PC-9 (cell line): ENCODE measurements at regions not wholly inside any gene's neighbourhood (a gene's known extent, or its start where the extent isn't known, plus 50 kb on each side); places are given as distances from the start of the nearest gene placed in this dataset.

Experiments
- BruUV-seq: library from RNA; stranded (reverse); fragments of 400-500 nt; replicated peaks from 2 replicates; lab custom pipeline; 2021; lab: Mats Ljungman, UMichigan
- CTCF ChIA-PET: fragments of 300-600 bp; sonication (Branson Sonifier 250); formaldehyde crosslinking; loops from one replicate; lab custom pipeline; 2022; ENCODE audit warnings: antibody characterized with exemption; lab: Charles Lee
- POLR2A ChIA-PET: fragments of 300-600 bp; sonication (Branson Sonifier 250); formaldehyde crosslinking; loops from one replicate; lab custom pipeline; 2022; ENCODE audit warnings: antibody characterized with exemption; ENCODE audit not compliant: unreplicated experiment; lab: Charles Lee
- DNase-seq, 2 experiments: peaks; one replicate each; pipeline versions ENCODE4 v3.0.0 to v3.0.0-alpha.2; 2015 to 2022; ENCODE audit warnings: mixed read lengths in 1 of 2
- H2AFZ ChIP-seq: fragments of 200-600 bp; sonication (generic); 2 replicates; pipeline ENCODE4 v1.8.1; 2017; ENCODE audit warnings: antibody characterized with exemption
- H3F3A ChIP-seq: fragments of 200-600 bp; sonication (generic); 2 replicates; pipeline ENCODE4 v1.8.1; 2017; ENCODE audit warnings: antibody characterized with exemption, mild to moderate bottlenecking, low read depth; ENCODE audit not compliant: insufficient read depth
- H3K27ac ChIP-seq: fragments of 200-600 bp; sonication (generic); 2 replicates; pipeline ENCODE4 v1.6.1; 2016; ENCODE audit warnings: mixed run types
- H3K27me3 ChIP-seq: fragments of 200-600 bp; sonication (generic); 2 replicates; pipeline ENCODE4 v1.6.1; 2016; ENCODE audit warnings: low read depth, mixed run types; ENCODE audit not compliant: insufficient read depth
- H3K36me3 ChIP-seq: fragments of 200-600 bp; sonication (generic); 2 replicates; pipeline ENCODE4 v1.6.1; 2016; ENCODE audit warnings: low read depth, mixed run types
- H3K4me1 ChIP-seq: fragments of 200-600 bp; sonication (generic); replicated peaks from 2 replicates; pipeline ENCODE4 v1.6.1; 2016; ENCODE audit warnings: mixed run types; ENCODE audit not compliant: insufficient read depth
- H3K4me2 ChIP-seq: fragments of 200-600 bp; sonication (generic); 2 replicates; pipeline ENCODE4 v1.6.1; 2017; ENCODE audit warnings: mixed run types
- H3K4me3 ChIP-seq: fragments of 200-600 bp; sonication (generic); 2 replicates; pipeline ENCODE4 v1.6.1; 2016; ENCODE audit warnings: mixed run types
- H3K79me2 ChIP-seq: fragments of 200-600 bp; sonication (generic); 2 replicates; pipeline ENCODE4 v1.6.1; 2017; ENCODE audit warnings: low read depth, mixed run types
- H3K9me2 ChIP-seq: fragments of 200-600 bp; sonication (generic); 2 replicates; pipeline ENCODE4 v1.8.1; 2017; ENCODE audit warnings: mild to moderate bottlenecking; ENCODE audit not compliant: insufficient read depth
- H3K9me3 ChIP-seq: fragments of 200-600 bp; sonication (generic); 2 replicates; pipeline ENCODE4 v1.8.1; 2016; ENCODE audit warnings: low read depth; ENCODE audit not compliant: insufficient read depth
- H4K20me1 ChIP-seq: fragments of 200-600 bp; sonication (generic); 2 replicates; pipeline ENCODE4 v1.8.1; 2017; ENCODE audit not compliant: insufficient read depth
- EZH2 ChIP-seq: fragments of 200-600 bp; sonication (generic); IDR thresholded peaks from 2 replicates; pipeline ENCODE4 v1.8.0; 2017; ENCODE audit warnings: antibody characterized with exemption, low read depth
- intact Hi-C: fragments of 100-400 bp; cut with micrococcal nuclease; formaldehyde crosslinking; loops from one replicate; pipeline ENCODE4 v1.10.0; 2022; ENCODE audit not compliant: unreplicated experiment
- TF ChIP-seq, protein P1 (sequence below): fragments of 200-600 bp; sonication (generic); conservative IDR thresholded peaks from 2 replicates; pipeline ENCODE4 v1.6.1; 2017; ENCODE audit warnings: mixed run types, antibody characterized with exemption, mild to moderate bottlenecking, moderate library complexity

DNA sequence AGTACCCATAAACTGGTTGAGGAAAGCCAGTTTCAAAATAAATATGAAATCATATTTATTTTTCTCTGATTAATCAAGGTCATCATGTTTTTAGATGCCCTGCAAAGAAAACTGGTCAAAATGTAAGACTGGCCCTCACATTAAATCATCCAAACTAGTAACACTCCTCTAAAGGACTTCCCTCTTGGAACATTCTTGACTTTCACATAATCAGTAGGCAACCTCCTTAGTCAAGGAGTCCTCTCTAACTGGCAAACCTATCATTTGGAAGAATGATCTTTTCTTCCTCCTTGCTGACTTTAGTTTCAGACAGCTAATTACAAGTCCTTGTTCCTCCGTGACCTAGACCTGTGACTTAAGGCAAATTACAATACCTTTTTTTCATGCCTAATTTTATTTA is 82.5 kb upstream of the DCBLD2 start:
- H3K36me3 ChIP-seq, result 0 out of 2 replicates have a peak, but pooled peaks cover 2% of the 10 kb centered on the region
- H2AFZ ChIP-seq, result no peak overlapping the region
- ChIA-PET POLR2A (no interaction called here), CTCF (interaction anchor here (0.7 kb wide), 1 partner anchor 166 kb away, joined by 4 read pairs; no protein-coding TSS in a partner anchor)
- DNase-seq, result no peak
- intact Hi-C loops, result loop anchor here (2.0 kb wide), 2 partner anchors 83 to 167 kb away; partner anchors contain the start of gene DCBLD2
- no peak overlapping the region for H3K27ac ChIP-seq
- no peak overlapping the region for H3K4me2 ChIP-seq
- no peaks in the 10 kb centered on the region for H3K79me2 ChIP-seq
- no peaks in the 10 kb centered on the region for H3K27me3 ChIP-seq
- H3K9me3 ChIP-seq, result peaks cover 5% of the 10 kb centered on the region
- no peaks in the 10 kb centered on the region for H3K9me2 ChIP-seq
- no peak for TF ChIP-seq EZH2
- TF ChIP-seq, protein P1, sequence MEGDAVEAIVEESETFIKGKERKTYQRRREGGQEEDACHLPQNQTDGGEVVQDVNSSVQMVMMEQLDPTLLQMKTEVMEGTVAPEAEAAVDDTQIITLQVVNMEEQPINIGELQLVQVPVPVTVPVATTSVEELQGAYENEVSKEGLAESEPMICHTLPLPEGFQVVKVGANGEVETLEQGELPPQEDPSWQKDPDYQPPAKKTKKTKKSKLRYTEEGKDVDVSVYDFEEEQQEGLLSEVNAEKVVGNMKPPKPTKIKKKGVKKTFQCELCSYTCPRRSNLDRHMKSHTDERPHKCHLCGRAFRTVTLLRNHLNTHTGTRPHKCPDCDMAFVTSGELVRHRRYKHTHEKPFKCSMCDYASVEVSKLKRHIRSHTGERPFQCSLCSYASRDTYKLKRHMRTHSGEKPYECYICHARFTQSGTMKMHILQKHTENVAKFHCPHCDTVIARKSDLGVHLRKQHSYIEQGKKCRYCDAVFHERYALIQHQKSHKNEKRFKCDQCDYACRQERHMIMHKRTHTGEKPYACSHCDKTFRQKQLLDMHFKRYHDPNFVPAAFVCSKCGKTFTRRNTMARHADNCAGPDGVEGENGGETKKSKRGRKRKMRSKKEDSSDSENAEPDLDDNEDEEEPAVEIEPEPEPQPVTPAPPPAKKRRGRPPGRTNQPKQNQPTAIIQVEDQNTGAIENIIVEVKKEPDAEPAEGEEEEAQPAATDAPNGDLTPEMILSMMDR, result no peak
- H3F3A ChIP-seq, result no peaks in the 10 kb centered on the region
- H3K4me1 ChIP-seq, result peaks cover 16% of the 10 kb centered on the region
- H4K20me1 ChIP-seq, result no peaks in the 10 kb centered on the region
- no peak overlapping the region for H3K4me3 ChIP-seq
- BruUV-seq, result no TSS peak

DNA sequence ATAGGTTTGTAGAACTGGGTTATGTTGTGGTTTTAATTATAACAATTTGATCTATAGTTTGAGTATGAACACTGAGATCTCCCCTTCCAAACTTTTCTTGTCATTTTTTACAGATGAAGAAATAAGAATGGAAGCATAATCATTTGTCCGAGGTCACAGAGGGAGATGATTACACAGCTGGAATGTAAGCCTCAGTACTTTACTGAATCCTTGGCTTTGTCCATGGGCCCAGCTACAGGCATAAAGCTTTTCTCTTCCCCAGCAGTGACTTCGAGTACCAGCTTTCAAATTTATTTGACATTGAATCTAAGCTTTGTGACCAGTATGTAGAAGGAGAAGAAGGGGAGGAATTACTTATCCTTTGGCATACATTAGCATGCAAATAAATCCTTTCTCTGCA is 80.9 kb upstream of the DCBLD2 start:
- Histone ChIP-seq H3K27ac (no peak overlapping the region), H3K4me1 (peaks cover 31% of the 10 kb centered on the region), H3K4me2 (no peak overlapping the region), H3K36me3 (0 out of 2 replicates have a peak, but pooled peaks cover 2% of the 10 kb centered on the region), H3K9me3 (peaks cover 20% of the 10 kb centered on the region), H4K20me1 (no peaks in the 10 kb centered on the region), H3K4me3 (no peak overlapping the region), H3K9me2 (no peaks in the 10 kb centered on the region), H3K79me2 (no peaks in the 10 kb centered on the region), H3K27me3 (no peaks in the 10 kb centered on the region), H3F3A (peaks cover 11% of the 10 kb centered on the region; the same call in 1 of the 2 replicates), H2AFZ (no peak overlapping the region)
- ChIA-PET POLR2A (no interaction called here), CTCF (interaction anchor here (0.6 kb wide), 1 partner anchor 327 kb away, joined by 6 read pairs; no protein-coding TSS in a partner anchor)
- TF ChIP-seq, protein P1, result no peak
- no peak for TF ChIP-seq EZH2
- intact Hi-C loops, result no loop called here
- no peak for DNase-seq
- BruUV-seq, result no TSS peak

DNA sequence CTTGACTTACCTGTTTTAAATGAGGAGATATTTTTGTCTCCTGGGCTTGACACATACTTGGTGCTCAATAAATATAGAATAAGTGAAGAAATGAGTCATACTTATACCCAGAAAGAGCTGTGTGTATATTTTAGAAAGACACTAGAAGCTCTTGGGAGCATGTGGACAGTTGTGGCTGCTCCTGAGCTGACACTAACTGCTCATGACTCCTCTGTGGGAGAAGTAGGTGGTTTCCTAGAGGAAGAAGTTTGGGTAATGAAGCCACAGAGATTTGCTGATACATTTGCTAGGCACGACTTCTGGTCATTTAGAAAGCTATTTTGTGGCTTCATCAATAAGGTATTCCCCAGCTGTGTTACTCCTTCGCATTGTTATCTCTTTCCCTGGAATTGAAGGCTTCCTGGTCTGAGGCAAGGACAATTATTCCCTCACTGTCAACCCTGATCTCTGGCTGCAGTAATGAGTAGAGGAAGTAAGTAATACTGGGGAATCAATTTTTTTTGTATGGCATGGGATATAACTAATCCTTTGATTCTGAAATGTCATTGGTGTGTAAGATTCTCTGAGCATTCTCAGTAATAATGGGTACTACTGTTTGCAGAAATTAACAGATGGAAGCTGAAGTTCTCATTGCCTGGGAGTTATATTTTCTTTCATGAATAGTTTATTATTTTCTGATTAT is 79.6 kb upstream of the DCBLD2 start:
- no TSS peak for BruUV-seq
- CTCF ChIA-PET, result no interaction called here
- intact Hi-C loops, result loop anchor here (2.0 kb wide), 1 partner anchor 58 kb away; no protein-coding TSS in a partner anchor
- peaks cover 22% of the 10 kb centered on the region; the same call in 1 of the 2 replicates for H3F3A ChIP-seq
- 0 out of 2 replicates have a peak, but pooled peaks cover 7% of the 10 kb centered on the region for H3K36me3 ChIP-seq
- H3K4me2 ChIP-seq, result no peak overlapping the region
- H3K4me3 ChIP-seq, result no peak overlapping the region
- DNase-seq, result no peak
- peaks cover 32% of the 10 kb centered on the region for H3K9me3 ChIP-seq
- H3K27me3 ChIP-seq, result no peaks in the 10 kb centered on the region
- no peak for TF ChIP-seq EZH2
- TF ChIP-seq, protein P1, result no peak
- H3K79me2 ChIP-seq, result no peaks in the 10 kb centered on the region
- POLR2A ChIA-PET, result no interaction called here
- no peaks in the 10 kb centered on the region for H4K20me1 ChIP-seq
- H3K4me1 ChIP-seq, result peaks cover 29% of the 10 kb centered on the region
- 0 out of 2 replicates have a peak overlapping the region, but pooled peaks have one; percentile 7 for H3K27ac ChIP-seq
- no peaks in the 10 kb centered on the region for H3K9me2 ChIP-seq
- H2AFZ ChIP-seq, result no peak overlapping the region
